CD4-positive, alpha-beta T cell treated with Interleukin-4 for 1 hour (primary cell): ENCODE measurements at regions not wholly inside any gene's neighbourhood (a gene's known extent, or its start where the extent isn't known, plus 50 kb on each side); places are given as distances from the start of the nearest gene placed in this dataset.
"Not testable (repeated sequence)": the region's sequence is repeated elsewhere in the genome, so short reads cannot be mapped to it uniquely, and the experiment has no call there.

Experiments
- DNase-seq, 2 donors: peaks; one replicate each; pipeline ENCODE4 v3.0.0-alpha.2; 2020 to 2022

GRCh38 chr2:198277181-198277580 is 472.8 kb downstream of the PLCL1 start:
- DNase-seq: no peak

GRCh38 chr2:198273660-198274059 is 469.3 kb downstream of the PLCL1 start:
- no peak for DNase-seq

GRCh38 chr2:198270157-198270556 is 465.8 kb downstream of the PLCL1 start:
- DNase-seq: not testable (repeated sequence)

GRCh38 chr2:198268519-198268918 is 464.1 kb downstream of the PLCL1 start:
- DNase-seq: no peak

- no peak for DNase-seq
Observed at GRCh38 chr2:198259496-198259895, 455.1 kb downstream of the PLCL1 start.

- DNase-seq: no peak
Observed at GRCh38 chr2:198254536-198255090, 450.2 kb downstream of the PLCL1 start.

GRCh38 chr2:198253995-198254394 is 449.6 kb downstream of the PLCL1 start:
- no peak for DNase-seq

- DNase-seq: no peak
Observed at GRCh38 chr2:198252472-198252871, 448.1 kb downstream of the PLCL1 start.

GRCh38 chr2:198242093-198242492 is 437.7 kb downstream of the PLCL1 start:
- no peak for DNase-seq

GRCh38 chr2:198238429-198238828 is 434.0 kb downstream of the PLCL1 start:
- DNase-seq: no peak

- no peak for DNase-seq
Observed at GRCh38 chr2:198236338-198236737, 431.9 kb downstream of the PLCL1 start.

- DNase-seq: no peak
Observed at GRCh38 chr2:198232281-198232680, 427.9 kb downstream of the PLCL1 start.

GRCh38 chr2:198231562-198231961 is 427.2 kb downstream of the PLCL1 start:
- no peak for DNase-seq

GRCh38 chr2:198220763-198221610 is 416.6 kb downstream of the PLCL1 start:
- no peak for DNase-seq

GRCh38 chr2:198219292-198219691 is 414.9 kb downstream of the PLCL1 start:
- DNase-seq: no peak

- no peak for DNase-seq
Observed at GRCh38 chr2:198214114-198214596, 409.8 kb downstream of the PLCL1 start.

GRCh38 chr2:198213253-198213652 is 408.9 kb downstream of the PLCL1 start:
- no peak for DNase-seq

- no peak for DNase-seq
Observed at GRCh38 chr2:198211706-198212105, 407.3 kb downstream of the PLCL1 start.

- no peak for DNase-seq
Observed at GRCh38 chr2:198203336-198204069, 399.1 kb downstream of the PLCL1 start.
